IPS-11a (cell line): ENCODE measurements at regions not wholly inside any gene's neighbourhood (a gene's known extent, or its start where the extent isn't known, plus 50 kb on each side); places are given as distances from the start of the nearest gene placed in this dataset.

Experiments used
- H3K4me3 ChIP-seq: one replicate; pipeline ENCODE4 v1.5.1; 2013; ENCODE audit warnings: low read depth, low read length, control low read depth

DNA sequence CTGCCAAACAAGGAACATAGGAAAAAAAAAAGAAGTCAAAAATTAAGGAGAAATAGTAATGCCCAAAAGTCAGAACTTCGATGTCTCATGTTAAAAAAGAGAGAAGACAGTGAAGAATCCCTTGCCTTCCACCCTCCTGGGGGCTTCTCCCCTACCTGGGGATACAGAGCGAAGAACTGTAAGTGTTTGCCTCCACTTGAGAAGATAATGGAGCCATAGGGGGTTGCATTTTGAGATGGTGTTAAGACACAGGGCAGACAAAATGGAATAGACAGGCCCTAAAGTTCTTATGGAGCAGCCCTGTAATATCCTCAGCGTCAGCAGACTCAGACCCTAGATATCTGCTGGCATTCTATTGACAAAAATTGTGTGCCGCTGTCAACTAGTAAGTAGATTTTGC, 222.2 kb upstream of the MAP3K7 start:
- no peak overlapping the region for H3K4me3 ChIP-seq

DNA sequence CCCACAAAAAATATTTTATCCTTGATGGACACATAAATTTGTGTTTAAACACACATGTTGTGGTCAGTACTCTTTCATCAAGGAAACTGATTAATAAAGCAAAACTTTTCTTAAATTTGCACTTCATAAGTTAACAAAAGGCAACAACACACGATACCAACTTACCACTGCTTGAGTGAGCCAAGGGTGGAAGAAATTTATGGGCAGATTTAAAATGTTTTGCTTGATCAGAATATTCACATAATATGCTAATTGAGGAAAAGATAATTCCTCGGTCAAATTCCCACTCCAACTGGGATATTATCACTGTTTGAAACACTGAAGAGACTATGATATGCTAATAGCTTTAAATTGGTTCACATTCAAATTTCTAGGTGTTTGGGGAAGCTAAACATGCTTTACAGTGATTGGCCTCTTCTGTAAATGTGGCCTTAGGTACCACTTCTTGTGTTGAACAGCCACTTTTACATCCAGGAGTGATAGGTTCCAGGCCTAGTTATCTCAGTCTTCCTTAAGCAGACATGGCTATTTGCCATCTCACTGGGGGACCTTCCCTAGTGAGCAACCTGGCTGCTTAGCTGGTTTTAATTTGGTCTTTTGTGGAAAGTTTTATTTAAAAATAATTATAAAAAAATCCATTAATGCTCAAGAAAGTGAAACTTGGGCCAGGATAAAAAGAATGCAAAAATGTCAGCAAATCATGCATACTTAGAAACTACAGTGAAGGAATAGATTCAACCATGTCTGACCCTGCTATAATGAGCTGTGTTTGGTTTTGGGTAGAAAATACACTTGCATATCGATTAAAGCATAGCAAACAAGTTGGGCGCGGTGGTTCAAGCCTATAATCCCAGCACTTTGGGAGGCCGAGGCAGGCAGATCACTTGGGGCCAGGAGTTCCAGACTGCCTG, 221.2 kb upstream of the MAP3K7 start:
- no peak overlapping the region for H3K4me3 ChIP-seq

DNA sequence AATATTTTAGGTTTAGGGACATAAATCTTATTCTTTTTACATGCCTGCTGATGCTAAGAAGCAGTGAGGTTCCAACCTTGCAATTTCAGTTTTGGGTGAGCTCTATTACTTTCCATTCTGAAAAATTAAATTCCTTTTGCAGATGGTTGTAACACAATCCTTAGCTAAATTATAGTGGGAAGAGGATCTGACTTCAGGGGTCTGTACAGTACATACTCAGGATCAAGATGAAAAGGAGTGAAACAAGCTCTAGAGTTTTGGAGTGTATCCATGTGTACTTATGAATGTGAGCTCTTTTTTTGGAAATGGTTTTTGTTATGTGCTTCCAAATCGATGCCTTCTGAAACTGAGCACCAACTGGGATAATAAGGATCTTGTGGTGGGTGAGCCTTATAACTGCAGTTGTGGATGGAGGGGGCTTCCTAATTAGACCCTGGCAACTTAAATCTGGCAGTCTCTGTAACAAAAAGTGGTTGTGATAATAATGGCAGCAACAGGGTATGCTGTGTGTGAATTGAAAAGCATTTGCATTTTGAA, 218.8 kb upstream of the MAP3K7 start:
- H3K4me3 ChIP-seq: no peak overlapping the region

DNA sequence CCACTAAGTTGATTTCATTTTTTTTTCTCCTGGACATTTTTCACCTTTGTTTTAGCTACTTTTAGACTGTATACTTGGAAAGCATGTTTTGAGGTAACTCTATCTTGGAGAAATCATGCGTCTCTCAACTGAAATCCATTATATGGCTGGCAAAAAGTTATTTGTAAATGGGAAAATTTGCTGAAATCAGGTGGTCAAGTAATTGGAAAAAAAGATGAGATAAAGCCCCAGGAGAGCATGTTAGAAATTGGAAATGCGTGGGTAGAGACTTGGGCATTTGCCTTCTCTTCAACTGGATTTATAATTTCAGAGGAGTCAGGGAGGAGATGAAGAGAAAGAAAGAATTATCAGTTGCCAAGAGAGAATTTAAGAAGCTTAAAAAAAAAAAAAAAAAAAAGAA, 217.1 kb upstream of the MAP3K7 start:
- no peak overlapping the region for H3K4me3 ChIP-seq

DNA sequence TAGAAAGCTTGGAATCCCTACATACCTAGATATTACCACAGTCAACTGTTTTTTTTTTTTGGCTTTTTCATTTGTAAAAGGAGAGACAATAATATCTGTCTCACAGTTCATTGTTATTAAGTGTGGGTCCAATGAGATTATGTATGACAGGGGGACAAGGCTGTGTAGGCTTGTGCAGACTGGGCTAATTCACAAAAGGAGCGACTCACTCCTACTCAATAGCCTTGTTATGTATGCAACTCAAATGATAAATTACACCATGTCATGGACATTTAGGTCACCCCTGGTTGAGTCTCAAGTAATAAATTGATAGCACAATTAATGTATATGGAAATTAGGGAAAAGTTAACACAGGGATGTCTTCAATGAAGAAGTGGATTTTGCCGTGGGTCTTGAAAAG, 208.2 kb upstream of the MAP3K7 start:
- no peak overlapping the region for H3K4me3 ChIP-seq

DNA sequence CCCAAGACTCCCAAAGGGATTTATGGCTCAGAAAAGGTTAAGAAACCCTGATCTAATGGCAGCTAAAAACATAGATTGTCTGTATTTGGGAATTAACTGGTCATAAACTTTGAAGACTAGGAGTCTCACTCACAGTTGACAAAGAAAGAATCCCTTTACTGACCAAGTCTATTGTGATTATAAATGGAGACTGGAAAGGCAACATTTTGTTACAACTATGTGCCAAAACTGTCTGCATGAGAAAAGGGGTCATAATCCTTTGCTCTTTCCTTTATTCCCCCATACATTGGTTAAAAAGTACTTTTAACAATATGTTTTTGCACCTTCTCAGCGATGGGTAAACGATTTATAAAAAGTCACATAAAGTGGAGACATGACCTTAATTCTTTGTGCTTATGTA, 206.9 kb upstream of the MAP3K7 start:
- no peak overlapping the region for H3K4me3 ChIP-seq

DNA sequence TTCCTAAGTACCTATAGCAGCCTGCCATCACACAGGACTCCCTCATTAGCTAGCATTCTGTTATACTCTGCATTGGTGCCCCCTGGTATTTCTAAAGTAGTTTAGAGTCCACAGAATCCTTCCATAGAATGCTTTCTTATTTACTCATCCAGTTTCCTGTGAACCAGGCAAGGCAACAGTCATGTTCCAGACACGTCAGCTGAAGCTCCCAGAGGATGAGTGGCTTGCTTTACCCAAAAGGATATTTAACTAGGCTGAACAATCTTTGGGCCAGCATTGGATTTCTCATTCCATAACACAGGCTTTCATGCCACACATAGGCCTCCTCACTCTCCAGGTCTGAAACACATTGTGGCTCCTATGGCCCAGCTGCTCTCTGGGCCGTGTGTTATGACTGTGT, 203.8 kb upstream of the MAP3K7 start:
- H3K4me3 ChIP-seq: no peak overlapping the region

DNA sequence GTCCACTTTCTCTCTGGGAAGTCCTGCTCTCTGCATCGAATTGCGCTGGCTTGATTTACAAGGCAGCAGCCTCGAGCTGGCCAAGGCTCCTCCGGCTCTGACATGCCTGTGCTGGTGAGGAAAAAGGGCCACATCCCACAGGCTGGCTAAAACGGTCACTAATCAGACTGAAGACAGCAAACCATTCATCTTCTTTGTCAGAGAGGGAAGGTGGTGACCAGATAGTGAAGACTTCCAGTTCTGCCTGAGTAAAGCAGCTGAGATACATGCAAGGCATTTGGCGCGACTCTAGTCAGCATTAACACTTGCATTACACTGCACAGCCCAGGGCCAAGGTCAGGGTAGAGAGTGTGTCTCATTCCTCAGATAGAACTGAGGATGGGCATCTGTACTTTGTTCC, 203.2 kb upstream of the MAP3K7 start:
- H3K4me3 ChIP-seq: no peak overlapping the region

DNA sequence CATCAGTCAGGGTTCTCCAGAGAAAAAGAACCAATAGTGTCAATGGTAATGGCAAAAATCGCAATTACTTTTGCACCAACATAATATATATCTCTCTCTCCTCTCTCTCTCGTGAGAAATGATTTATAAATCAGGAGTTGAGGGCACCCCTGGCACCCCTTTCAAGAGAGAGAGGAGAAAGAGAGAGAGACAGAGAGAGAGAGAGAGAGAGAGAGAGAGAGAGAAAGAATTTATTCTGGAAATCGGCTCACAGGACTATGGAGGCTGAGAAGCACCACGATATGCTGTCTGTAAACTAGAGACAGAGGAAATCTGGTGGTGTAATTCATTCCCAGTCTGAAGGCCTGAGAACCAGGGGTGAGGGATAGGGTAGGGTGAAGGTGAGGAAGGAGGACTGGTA, 201.9 kb upstream of the MAP3K7 start:
- H3K4me3 ChIP-seq: no peak overlapping the region

DNA sequence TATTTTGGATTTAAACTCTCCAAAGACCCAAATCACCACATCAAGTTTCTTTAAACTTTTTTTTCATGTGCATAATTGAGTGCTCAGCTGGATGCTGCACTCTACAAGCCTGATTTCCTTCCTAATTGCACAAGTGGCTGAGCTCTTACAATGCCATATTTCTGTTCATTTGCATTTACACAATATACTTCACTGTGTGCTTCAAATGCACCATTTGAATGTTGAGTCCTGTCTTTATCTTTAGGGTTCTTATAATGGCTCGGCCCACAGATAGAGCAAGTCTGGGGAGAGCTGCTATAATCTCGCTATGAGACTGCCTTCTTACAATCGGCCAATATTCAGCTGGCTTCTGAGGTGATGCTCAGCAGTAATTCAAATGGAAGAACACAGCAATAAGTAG, 200.6 kb upstream of the MAP3K7 start:
- H3K4me3 ChIP-seq: no peak overlapping the region

DNA sequence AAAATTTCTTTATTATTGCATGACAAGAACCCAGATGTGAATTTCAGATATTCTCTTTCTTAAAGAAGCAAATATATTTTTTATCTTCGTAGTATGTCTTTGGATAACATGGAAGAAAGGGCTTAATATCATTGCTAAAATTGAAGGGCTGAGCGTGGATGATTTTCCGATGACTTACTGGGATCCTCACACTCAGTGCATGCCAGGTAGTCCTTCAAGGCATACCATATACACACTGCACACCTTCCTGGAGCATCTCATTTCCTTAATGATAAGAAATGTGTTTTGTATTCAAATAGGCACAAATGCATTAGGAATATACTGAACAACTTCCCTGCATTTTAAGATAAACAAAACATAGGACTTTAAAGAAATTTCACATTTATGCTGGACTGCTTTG, 193.9 kb upstream of the MAP3K7 start:
- H3K4me3 ChIP-seq: no peak overlapping the region

DNA sequence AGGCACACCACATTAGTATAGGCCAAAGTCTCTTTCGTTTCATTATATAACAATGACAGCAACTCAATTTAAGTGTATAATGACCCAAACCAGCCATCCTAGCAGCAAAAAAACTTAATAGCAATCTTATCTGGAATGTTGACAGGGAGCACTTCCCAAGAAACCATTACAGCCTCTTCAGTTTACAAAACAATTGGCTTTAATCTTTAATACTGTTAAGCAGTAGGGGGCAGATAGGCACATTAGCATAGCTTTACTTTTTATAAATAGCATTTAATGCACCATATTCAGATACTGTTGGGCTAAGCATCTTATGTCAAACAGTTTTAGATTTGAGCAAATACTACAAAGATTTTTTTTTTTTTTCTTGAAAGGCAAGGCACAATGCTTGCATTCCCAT, 193.3 kb upstream of the MAP3K7 start:
- H3K4me3 ChIP-seq: no peak overlapping the region

DNA sequence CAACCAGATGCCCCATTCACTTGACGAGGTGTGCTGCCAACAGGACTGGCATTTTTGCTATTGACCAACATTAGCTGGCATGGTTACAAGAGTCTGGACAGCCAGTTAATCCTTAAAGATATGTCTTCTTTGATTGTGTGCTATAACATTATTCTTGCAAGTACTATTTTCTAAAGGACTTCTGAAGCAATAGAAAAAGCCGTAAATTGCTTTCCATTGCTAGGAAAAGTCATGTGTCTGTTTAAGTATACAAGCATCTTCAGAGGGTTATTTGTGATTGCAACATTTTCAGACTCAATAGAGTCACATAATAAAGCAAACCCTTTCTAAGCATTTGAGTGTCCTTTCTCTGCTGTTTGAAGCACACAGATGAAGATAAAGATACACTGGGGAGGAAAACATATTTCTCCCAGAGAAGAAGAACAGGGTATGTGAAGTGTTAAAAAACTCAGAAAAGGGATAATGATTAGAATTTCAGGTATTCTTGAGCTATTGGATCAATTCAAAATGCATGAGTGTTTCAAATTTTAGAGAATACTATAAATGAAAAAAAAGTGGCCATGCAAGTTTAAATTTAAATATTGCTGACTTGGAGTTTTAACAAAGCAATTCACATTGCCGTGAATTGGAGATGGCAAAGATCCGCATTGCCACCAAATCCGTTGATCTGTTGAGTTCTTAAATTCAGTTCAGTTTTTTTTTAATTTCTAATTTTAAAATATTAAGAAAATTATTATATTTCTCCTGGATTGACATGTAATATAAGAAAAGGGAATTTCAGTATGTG, 191.7 kb upstream of the MAP3K7 start:
- H3K4me3 ChIP-seq: no peak overlapping the region

DNA sequence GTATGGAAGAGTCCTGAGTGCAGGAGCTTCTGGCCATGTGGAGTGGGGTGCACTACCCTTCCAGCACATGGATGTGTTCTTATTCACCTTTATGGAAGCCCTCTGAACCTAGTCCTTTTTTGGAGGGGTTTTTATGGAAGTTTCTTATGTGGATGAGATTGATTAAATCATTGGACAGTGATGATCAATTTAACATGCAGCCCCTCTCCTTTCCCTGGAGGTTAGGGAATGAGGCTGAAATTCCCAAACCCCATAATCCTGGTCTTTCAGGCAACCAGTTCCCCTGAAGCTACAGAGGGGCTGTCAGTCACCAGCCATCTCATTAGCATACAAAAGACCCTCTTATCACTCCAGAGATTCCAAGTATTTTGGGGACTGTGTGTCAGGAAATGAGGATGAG, 183.9 kb upstream of the MAP3K7 start:
- no peak overlapping the region for H3K4me3 ChIP-seq

DNA sequence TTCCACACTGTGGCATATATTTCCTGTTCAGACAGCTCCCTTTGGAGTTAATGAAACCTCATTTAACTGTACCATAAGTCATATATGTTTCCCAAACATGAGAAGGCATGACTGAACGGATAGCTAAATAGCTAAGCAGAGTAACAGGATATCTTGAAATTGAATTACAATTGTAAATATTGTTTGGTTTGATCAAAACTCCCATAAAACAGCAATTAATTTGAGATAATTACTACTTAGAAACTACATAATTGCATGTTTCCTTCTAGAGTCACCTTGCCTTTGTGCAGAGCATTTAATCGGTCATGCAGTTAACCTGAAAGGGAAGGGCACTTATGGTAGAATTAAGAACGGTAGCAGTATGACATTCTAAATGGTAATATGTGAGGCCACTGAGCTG, 179.0 kb upstream of the MAP3K7 start:
- no peak overlapping the region for H3K4me3 ChIP-seq

DNA sequence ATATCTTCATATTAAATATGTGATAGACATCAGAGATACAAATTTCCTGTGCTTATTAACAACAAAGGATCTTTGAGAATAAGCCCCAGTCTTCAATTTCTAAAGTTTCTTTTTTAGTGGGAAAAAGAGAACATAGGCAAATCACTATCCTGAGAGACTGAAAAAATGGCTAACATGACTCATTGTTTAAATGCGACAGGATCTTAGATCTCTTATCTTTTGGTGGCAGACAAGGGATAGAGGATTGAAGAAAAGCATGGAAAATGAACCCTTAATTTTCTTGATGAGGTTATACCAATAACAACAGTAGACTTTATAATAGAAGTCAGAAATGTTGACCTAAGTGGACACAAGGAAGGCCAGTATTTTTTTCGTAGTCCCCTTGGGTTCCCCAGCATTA, 178.6 kb upstream of the MAP3K7 start:
- no peak overlapping the region for H3K4me3 ChIP-seq

DNA sequence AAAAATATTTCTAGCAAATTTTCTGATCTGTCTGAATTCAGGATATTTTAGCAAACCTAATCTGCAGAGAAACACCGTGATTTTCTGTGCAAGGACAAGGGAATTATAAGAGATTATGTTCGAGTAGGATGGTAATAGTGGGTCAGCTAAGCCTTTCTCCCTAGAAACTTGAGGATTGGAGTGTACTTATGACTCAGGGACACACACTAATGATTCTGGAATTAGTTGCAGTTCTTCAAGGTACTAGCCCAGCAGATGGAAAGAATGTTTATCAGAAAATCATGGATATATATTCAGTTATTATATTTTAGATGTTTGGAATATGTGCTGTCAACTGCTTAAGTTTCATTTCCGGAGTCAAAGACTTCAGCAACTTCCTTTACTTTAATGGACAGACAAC, 177.1 kb upstream of the MAP3K7 start:
- H3K4me3 ChIP-seq: no peak overlapping the region

DNA sequence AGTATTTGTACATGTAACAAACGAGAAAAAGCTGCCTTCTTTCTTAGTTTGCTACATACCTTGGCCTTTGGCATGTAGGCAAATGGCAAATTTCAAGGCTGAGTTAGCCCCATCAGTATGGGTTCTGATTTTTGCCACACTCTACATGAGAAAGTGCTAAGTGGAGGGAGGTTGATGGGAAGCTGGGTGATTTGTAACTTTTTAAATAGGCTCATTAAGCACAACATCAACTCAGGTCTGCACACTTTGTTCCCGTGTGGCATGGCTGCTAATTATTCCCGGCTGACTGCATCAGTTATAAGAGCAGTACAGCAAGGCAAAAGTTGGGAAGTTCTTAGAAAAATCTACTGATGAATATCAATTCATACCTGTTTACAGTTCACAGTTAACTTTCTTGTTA, 172.8 kb upstream of the MAP3K7 start:
- H3K4me3 ChIP-seq: no peak overlapping the region

DNA sequence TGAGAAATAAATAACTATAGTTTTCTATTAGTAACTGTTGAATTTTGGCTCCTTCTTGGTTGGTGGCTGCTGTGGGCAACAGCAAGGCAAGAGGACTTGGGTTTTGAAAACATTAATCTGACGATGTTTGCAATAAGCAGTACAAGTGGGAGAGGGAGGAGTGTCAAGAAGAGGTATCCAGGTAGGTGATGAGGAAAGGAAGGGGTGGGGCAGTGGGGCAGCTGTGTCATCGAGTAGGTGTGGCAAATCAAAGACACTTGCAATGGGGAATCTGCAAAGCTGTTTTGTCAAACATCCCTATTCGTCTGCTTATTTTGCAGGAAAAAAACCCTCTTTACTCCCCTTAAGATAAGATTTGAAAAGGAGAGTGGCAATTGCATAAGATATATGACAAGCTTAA, 171.9 kb upstream of the MAP3K7 start:
- H3K4me3 ChIP-seq: no peak overlapping the region

DNA sequence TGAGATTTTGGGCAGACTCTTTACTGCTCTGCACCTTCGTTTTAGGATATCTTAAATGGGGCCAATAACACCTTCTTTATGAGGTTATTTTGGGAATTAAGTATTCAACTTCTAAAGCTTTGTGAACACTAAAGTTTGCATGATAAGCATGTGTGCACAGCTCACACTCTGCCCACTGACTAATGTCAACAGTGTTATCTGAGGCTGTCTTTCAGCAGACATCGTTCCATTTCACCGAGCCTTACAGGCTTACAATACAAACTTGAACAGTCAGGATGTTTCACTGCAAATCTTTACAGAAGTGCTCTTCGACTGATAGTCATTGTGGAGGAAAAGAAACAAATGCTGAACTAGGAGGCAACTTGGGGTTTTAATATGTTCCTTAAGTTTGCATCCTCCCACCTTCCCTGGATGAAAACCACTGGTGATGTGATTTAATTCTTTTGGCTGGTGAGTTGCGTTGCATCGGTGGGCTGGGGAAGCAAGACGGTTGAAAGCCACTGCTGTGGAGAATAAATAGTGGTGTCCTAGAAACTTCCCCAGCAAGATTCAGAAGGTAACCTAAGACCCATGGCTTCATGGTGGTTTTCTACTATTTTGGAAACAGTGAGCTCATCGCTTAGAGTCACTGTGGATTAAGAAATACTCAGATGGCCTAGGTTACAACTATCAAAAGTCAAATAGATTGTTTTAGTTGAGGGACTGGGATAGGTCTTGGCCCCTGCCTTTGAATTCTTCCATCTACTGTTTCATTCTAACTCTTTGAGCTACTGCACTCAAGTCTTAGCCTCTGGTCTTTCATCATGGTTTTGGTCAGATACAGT, 167.2 kb upstream of the MAP3K7 start:
- H3K4me3 ChIP-seq: no peak overlapping the region

DNA sequence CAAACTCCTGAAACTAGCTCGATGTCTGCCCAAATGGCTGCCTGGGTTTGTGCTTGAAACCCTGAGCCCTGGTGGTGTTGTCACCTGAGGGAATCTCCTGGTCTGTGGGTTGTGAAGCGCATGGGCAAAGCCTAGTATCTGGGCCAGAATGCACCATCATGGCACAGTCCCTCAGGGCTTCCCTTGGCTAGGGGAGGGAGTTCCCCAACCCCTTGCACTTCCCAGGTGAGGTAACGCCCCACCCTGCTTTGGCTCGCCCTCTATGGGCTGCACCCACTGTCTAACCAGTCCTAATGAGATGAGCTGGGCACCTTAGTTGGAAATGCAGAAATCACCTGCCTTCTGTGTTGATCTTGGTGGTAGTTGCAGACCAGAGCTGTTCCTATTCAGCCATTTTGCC, 152.9 kb upstream of the MAP3K7 start:
- no peak overlapping the region for H3K4me3 ChIP-seq
